T-helper 2 cell treated with Interferon-gamma antibody and Interleukin-4, amounts not matched to agents 100 ng/mL and 5 ng/mL, for 36 hours (primary cell): ENCODE measurements at regions not wholly inside any gene's neighbourhood (a gene's known extent, or its start where the extent isn't known, plus 50 kb on each side); places are given as distances from the start of the nearest gene placed in this dataset.

Experiments
- intact Hi-C: fragments of 100-400 bp; cut with micrococcal nuclease; formaldehyde crosslinking; loops from one replicate; pipeline ENCODE4 v1.15.1; 2023

DNA sequence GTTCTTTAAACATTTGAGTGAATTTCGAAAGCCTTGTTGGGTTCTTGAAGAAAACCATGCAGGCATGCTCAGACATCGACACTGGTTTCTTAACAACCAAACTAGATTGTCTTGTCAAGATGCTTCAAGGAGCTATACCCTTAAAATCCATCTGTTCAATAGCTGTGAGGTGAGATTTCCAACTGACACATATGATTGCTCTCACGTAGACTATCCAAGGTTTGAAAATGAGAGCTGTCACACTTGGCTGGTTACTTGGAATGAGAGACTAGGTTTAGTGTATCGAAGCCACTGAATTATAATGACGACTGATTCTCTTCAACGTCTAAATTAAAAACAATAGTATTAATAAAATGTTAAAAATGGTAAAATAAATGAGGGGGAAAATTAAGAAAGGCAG is 2725.5 kb downstream of the ARAP2 start:
- intact Hi-C loops: no loop called here

DNA sequence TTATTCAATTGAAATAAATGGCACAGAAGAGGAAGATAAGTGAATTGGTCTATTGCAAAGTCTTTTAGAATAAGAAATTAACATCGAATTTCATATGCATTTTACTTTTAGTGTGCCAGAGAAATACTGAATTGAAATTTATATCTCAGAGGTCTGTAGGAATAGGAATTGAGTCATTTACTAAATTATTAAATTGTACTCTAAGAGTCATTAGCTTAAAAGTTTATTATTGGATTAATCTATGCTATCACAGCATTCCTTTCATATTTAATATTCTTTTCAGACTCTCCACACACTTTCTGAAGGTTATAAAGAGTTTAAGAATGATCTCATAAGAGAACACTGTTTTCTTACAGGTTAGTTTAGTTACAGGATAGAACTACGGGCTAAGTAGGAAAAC is 2711.5 kb downstream of the ARAP2 start:
- intact Hi-C loops: no loop called here

DNA sequence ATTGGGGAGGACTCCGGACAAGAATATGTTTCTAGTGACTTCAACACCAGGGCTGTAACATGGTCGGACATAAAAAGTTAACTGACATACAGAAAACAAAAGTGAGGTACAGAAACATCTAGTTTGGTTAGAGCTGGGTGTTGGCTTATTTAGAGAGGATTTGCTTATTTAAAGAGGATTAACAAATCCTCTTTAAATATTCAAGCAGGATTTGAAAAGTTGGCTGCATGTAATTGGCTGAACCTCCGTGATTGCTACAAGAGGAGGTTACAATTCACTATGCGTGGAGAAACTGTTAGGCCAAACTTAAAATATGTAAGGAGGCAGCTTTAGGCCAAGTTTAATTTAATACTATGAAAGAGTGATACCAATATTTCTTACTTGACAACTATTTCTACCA is 2707.4 kb downstream of the ARAP2 start:
- intact Hi-C loops: no loop called here

DNA sequence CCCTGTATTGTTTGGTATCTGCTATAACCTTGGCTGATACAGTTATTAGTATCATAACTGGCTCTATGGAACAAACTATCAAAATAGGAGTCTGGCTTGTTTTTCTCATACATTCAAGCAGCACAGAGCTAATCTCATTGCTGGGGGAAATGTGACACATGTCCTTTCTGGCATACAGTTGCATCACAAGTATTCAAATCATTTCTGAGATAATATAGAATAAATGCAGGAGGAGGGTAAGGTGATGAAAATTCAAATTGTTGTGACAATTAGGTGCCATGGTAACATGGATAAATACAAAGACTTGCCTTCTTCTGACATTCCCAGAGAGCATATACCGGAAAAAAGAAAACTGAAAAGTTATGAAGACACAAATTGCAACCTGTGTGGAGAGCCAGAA is 2706.8 kb downstream of the ARAP2 start:
- intact Hi-C loops: no loop called here

DNA sequence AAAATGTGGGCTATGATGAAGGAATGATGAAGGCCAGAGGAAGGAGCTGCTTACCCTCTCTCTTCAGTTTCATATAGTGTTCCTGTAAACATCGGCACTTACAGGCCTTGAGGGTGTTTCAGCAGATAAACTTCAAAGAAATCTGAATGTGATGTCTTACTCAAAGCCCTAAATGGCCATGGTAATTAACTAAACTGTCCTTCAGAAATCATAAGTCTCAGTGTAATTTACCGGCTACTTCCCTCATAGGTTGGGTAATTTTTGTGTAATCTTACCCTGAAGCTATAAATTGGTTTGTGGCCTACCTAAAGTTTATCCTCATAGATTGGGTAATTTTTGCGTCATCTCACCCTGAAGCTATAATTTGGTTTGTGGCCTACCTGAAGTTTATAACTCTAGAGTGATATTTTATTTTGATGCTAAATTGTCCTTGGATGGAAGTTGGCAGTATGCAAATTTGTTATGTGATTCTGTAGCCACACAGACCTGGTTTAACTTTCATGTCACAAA is 2700.3 kb downstream of the ARAP2 start:
- intact Hi-C loops: no loop called here

DNA sequence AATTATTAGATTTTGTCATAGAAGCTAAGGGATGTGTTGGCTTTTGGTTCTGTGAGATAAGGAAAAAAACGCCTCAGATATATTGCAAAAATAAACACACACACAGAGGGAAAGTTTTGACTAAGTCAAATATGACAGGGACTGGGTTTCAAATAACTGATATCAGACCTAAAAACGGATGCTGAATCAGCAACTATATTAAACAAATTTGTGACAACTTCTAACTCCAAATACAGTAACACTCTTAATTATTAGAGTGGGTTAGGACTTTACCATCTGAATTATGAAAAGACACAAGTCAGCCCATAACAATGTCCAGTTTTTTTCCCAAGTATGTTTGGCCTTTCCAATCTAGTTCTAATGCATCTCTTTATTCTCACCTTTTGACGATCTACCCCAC is 2693.1 kb downstream of the ARAP2 start:
- intact Hi-C loops: no loop called here

DNA sequence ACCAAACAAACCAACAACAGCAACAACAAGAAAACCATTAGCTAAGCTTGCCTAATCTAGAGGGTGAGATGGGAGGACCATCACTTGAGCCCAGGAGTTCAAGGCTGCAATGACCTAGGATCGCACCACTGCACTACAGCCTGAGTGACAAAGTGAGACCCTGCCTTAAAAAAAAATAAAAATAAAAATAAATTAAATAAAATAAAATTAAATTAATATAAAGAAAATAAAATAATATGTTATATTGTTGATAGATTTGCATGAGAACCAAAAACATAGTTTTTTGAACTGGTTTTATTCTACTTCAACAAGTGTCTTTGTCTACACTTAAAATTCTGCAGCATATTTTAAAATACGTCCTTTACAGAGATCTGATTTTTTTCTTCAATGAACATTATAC is 2683.1 kb downstream of the ARAP2 start:
- intact Hi-C loops: no loop called here

DNA sequence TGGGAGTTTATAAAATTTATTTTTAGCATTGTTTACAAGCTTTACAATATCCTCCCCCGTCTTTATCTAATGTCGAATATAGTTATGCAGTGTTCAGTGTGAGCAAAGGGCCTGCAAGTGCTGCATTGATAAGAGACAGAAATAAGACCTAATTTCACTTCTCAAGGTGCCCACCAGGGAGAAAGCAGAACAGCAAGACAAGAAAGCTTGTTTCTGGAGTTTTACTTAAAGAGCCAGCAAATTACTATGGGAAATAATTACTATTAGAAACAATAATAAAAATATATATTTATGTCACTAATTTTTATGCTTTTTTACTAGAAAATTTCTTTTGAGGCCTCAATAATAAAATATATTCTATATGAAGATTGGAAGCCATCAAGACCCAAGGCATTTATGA is 2677.7 kb downstream of the ARAP2 start:
- intact Hi-C loops: no loop called here

DNA sequence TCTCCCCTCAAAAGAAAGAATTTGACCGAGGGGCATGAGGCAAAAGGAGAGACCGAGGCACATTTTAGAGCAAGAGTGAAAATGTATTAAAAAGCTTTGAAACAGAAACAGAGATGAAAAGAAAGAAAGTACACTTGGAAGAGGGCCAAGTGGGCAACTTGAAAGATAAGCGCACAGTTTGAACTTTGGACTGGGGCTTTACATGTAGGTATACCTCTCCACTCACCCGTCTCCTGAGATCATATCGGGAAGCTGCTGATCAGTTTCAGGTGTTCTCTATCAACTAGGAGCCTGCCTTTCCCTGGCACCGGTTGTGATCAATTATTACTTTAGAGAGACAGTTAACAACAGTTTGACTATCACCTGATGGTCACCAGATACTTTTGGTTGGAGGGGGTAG is 2666.5 kb downstream of the ARAP2 start:
- intact Hi-C loops: no loop called here

DNA sequence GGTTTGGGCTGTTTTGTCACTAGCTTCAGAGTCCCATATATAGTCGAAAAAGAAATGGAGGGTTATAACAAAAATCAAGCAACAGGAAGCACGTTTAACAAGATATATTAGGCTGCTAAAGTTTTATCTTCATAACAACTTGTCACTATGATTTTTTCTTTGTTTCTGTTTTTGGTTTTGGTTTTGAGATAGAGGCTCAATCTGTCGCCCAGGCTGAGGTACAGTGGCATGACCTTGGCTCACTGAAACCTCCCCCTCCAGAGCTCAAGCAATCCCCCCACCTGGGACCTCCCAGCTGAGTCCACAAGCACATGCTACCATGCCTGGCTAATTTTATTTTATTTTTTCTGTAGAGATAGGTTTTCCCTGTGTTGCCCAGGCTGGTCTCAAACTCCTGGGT is 2664.4 kb downstream of the ARAP2 start:
- intact Hi-C loops: no loop called here

DNA sequence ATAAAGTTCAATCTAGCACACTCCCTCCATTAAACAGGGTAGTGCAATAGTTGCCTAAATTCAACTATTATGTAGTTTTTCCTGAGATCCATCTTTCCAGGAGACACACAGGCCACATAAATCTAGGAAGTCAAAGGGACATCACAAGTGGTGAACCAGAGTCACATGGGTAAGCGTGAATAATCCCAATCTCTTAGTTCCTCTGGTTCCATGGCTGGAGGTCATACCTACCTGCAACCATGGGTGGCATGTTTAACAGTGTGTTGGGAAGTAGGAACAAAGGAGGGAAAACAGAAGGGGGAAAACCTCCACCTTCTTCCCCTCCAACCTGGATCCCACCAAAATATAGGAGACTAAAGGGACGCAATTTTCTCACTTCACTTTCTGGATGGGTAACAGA is 2651.6 kb downstream of the ARAP2 start:
- intact Hi-C loops: no loop called here

DNA sequence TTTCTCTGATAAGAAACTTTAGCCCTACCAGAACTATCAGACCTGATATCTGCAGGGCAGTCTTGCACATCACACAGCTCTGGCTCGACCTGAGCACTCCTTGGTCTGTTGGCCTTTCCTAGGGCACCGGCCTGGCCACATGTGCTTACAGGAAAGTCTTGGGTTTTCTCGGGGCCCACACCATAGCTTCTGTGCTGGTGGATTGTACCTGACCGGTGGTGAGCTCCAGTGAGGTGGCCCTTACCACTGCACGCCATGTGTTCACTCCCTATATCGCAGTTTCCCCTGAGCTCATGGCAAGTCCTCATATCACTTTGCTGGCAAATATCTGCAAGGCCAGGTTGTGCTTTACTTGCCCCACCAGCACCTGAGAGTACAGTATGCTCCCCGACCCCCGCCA is 2637.4 kb downstream of the ARAP2 start:
- intact Hi-C loops: no loop called here

DNA sequence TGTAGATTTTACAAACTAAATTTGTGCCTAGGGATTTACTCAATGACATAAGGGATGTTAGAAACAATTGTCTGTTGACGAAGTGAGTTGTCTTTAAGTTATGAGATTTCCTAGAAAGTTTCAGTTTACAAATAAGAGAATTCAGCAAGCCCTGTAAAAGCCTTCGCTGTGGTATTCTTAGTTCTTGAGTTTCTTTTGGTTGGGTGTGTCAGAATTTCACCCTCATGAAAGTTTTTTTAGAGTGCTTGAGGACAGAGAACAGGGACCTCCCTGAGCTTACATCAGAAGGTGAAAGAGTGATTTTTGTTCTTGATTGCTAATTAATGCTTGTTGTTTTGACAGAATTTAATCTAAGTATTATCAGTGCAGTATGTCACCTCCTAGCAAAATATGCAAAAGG is 2628.2 kb downstream of the ARAP2 start:
- intact Hi-C loops: no loop called here

DNA sequence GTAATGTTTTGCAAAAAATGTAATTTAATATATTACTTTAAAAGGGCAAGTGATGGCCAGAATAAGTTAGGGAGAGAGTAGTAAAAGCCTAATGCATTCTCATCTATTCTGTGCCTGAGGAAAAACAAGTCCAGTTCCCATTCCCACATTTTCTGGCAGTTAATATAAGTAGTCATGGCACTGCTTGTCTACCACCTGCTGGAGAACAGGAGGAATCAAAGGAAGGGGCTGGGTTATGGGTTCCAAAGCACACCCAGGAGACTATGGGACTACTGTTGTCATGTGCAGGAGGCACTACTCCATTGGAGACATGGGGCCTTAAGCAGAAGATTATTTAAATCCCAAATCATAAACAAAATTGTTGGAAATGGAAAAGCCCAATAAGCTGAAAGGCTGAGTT is 2618.6 kb downstream of the ARAP2 start:
- intact Hi-C loops: no loop called here

DNA sequence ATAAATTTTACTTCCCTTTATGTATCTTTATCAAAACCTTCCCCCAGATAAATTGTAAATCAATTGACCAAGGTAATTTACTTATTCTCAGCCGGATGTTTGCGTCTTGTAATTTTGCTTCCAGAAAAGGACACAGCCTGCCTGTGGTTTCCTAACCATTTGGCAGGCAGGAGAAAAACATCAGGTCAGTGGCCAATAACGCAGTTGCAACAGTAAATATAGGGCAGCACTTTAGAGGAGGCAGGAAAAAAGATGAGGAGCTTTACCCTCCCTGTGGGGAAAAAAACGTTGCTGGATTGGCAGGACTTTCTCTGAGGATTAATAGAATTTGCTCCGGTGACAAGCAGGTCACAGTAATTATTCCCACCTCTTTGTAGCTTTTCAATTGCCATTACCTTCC is 2618.1 kb downstream of the ARAP2 start:
- intact Hi-C loops: no loop called here

DNA sequence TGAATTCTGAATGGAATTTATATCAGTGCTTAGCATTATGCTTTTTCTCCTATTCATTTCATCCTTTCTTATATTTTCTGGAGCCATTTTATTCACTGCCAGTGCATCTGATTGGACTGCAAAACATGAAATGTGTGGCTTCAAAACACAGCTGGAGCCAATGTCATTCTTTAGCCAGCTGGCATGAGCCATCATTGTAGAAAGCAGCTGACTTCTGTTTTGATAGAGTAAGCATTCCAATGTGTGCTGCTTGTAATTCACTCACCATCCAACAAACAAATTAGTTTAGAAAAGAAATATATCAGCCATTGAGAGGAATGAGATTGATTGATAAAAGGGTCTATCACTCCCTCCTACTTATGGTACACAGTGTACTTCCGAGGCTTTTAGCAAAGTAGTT is 2616.0 kb downstream of the ARAP2 start:
- intact Hi-C loops: no loop called here

DNA sequence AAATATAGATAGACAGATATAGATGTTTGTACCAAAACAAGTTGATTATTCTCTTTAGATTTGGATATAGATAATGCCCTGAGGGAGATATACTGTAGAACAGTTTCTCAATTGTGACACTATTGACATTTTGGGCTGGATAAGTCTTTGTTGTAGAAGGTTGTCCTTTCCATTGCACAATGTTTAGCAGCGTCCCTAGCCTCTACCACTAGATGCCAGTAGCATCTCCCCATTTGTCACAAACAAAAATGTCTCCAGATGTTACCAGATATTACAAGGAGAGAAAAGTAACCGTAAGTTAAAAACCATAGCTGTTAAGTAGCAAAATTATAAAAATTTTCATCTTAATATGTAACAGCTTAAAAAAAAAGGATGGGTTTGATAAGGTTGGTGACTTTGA is 2595.3 kb downstream of the ARAP2 start:
- intact Hi-C loops: no loop called here

DNA sequence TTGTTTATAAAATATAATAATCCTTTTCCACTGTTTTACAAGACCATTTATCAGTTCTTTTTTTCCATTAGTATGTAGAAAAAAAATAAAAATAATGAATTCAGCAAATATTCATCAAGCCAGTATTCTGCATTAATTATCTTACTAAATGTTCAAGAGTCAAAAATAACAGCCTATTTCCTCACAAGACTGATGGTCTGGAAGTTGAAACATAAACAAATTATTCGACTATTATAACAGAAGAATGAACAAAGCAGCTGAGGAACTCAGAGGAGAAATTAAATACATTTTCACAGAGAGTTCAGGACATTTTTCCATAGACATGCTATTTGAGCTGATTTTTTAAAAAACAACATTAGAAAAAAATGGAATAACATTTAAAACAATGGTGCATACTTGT is 2594.8 kb downstream of the ARAP2 start:
- intact Hi-C loops: no loop called here

DNA sequence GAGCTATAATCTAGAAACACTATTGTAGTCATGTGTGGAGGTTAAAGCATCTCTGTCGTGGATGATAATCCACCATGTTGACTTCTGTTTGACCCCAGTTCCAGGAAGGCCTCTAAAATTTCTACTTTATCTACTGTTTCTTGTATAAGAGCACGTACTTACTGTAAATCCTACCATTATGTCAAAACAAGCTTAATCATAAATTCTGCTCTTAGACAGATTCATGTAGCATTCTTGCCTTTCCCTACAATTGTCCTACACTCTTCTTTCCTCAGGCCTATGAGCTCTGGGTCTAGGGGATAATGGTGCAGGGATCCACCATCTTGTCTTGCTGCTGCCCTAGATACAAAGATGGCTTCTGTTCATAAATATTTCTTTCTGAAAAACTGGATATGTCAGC is 2594.3 kb downstream of the ARAP2 start:
- intact Hi-C loops: no loop called here

DNA sequence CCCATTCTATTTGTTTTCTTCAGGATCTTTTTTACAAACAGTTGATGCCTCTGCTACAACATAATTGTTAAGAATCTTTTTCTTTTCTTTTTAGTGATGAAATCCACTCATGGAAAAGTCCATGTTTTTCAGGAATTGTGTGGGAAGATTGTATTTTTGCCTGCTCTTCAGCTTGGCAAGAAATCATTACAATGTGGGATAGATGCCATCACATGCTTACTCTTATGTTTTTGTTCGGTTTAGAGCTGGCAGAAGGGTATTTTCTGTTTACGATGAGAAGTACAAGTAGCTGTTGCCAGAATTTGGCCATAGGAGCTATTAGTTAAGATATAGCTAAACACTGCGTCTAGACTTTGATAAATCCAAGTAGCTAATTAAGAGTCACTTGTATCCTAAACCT is 2585.3 kb downstream of the ARAP2 start:
- intact Hi-C loops: no loop called here

DNA sequence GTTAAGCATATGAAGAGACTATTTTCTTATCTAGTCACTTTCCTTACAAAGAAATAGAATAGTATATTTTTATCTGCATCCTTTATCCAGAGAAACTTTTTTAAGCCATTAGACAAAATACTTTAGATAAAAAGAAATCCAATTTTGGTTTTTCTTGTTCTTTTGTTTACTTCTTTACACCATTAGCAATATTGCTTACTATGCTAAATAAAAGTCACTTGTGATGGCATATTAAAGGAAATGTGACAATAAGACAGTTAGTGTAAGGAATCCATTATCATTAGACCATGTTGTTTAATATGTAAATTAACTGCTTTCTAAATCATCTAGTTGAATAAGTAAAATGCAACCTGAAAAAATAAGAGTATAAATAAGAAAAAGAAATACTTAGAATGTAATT is 2582.7 kb downstream of the ARAP2 start:
- intact Hi-C loops: no loop called here

DNA sequence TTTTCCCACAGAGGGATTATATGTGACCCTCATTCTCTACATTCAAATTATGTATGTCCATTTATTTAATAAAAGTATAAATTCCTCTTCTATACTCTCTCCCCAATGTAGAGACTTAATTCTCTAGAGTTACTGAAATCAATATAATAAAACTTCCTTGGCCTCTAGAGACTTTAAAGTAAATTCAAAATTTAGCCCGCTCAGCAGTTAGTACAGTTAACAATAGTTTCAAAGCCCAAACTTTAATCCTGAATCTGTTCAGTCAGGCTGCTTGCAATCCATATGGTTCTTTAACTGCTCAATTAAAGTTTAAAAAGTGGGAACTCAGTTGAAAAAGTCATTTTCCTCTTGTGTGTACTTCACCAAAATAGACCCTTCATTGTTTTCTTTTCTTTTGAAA is 2558.4 kb downstream of the ARAP2 start:
- intact Hi-C loops: no loop called here

DNA sequence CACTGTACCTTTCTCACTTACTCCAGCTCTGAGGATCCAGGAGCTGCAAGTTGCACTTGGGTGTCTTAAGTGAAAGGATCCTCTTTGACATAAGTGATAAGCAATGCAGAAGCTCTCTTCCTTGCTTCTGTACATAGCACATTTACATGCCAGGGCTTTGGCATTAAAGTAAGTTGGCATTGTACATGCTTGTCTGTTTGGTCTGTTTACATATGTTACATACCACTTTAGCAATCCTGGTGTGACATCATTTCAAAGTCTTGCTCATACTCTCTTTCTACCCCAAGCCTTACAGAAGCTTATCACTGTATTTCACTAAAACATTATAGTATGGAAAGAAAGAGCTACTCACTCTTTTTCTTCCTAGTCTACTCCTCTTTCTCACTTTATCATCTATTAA is 2548.3 kb downstream of the ARAP2 start:
- intact Hi-C loops: no loop called here

DNA sequence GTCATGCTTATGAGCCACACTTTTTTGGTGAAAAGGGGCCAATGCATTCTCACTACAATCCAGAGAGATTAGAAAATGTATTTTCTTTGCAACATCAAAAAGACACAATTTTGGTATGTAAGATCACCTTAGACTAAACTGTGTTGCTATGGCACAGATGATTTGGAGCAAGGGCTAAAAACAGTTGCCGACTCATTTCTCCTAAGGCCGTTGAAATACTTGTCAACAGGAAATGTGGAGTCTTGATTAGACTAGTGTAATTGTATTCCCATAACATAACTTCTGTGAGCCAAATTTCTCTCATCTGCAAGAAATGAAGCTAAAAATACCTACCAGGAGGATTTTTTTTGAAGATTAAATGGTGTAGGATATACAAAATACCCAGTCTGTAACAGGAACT is 2547.7 kb downstream of the ARAP2 start:
- intact Hi-C loops: no loop called here

DNA sequence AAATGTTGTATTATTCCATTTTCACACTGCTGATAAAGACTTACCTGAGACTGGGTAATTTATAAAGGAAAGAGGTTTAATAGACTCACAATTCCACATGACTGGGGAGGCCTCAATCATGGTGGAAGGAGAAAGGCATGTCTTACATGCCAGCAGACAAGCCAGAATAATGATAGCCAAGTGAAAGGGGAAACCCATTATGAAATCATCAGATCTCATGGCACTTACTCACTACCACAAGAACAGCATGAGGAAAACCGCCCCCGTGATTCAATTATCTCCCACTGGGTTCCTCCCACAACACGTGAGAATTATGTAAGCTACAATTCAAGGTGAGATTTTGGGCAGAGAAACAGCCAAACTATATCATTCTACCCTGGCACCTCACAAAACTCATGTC is 2535.1 kb downstream of the ARAP2 start:
- intact Hi-C loops: no loop called here
